ENCODE measurements at regions not wholly inside any gene's neighbourhood (a gene's known extent, or its start where the extent isn't known, plus 50 kb on each side); places are given as distances from the start of the nearest gene placed in this dataset.
A peak's percentile ranks its signal among the peaks of the same experiment; 100 is the strongest.

DNA sequence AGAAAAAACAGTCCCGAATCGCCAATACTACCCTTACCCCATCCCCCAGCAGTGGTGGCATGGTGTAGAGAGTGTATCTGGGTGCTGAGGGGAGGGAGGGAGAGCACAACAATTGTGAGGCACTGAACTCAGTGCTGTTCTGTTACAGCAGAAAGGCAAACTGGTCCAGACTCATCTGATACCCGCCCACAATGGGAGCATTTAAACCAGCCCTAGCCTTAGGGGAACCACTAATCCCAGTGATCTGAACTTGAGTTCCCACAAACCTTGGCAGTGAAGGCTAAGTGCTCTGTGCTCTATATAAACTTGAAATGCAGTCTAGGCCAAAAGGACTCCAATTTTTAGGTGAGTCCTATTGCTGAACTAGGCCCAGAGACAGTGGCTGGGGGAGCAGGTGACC lies 666.4 kb upstream of the PTCHD4 start:
- H3K4me3 ChIP-seq (ENCODE audit: low read depth, low read length), result no peak overlapping the region
- H3K27me3 ChIP-seq (ENCODE audit: control insufficient read depth, insufficient read depth, low read length), result no peaks in the 10 kb centered on the region
- H3K27ac ChIP-seq (ENCODE audit: low read depth, low read length), result no peak overlapping the region
- TF ChIP-seq, protein P1, sequence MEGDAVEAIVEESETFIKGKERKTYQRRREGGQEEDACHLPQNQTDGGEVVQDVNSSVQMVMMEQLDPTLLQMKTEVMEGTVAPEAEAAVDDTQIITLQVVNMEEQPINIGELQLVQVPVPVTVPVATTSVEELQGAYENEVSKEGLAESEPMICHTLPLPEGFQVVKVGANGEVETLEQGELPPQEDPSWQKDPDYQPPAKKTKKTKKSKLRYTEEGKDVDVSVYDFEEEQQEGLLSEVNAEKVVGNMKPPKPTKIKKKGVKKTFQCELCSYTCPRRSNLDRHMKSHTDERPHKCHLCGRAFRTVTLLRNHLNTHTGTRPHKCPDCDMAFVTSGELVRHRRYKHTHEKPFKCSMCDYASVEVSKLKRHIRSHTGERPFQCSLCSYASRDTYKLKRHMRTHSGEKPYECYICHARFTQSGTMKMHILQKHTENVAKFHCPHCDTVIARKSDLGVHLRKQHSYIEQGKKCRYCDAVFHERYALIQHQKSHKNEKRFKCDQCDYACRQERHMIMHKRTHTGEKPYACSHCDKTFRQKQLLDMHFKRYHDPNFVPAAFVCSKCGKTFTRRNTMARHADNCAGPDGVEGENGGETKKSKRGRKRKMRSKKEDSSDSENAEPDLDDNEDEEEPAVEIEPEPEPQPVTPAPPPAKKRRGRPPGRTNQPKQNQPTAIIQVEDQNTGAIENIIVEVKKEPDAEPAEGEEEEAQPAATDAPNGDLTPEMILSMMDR (IDR thresholded peaks at IDR 0.05; ENCODE audit: low read depth, low read length), result no peak
- H3K9me3 ChIP-seq (ENCODE audit: control insufficient read depth, insufficient read depth, low read length), result peaks cover 2% of the 10 kb centered on the region; the same call in 1 of the 2 replicates
- ChIA-PET CTCF (no interaction called here), POLR2A (no interaction called here)
- no peak for DNase-seq (ENCODE audit: low read depth, low spot score)

DNA sequence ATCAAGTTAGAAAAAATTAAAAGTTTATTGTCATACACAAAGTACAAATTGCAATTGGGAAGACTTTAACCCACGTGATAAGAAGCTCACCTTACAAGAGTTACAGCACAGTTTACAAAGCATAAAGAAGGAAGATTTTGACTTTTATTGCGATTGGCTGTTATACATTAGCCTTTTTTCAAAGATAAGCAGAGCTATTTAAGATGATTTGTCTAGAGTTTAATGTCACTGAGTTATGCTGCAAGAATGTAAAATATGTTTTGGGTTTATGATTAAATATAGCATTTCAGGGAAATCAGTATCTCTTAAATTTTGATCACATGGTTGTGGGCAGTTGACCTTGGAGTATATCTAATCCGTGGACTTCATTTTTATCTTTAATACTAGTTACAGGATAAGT lies 664.2 kb upstream of the PTCHD4 start:
- H3K4me3 ChIP-seq (ENCODE audit: low read depth, low read length), result no peak overlapping the region
- no peaks in the 10 kb centered on the region for H3K27me3 ChIP-seq (ENCODE audit: control insufficient read depth, insufficient read depth, low read length)
- TF ChIP-seq, protein P1 (IDR thresholded peaks at IDR 0.05; ENCODE audit: low read depth, low read length), result no peak
- no peak overlapping the region for H3K27ac ChIP-seq (ENCODE audit: low read depth, low read length)
- DNase-seq (ENCODE audit: low read depth, low spot score), result no peak
- 0 out of 2 replicates have a peak, but pooled peaks cover 2% of the 10 kb centered on the region for H3K9me3 ChIP-seq (ENCODE audit: control insufficient read depth, insufficient read depth, low read length)
- ChIA-PET CTCF (interaction anchor here (1.6 kb wide), 1 partner anchor 10 kb away, joined by 13 read pairs; no protein-coding TSS in a partner anchor), POLR2A (interaction anchor here (0.5 kb wide), 1 partner anchor 37 kb away, joined by 4 read pairs; no protein-coding TSS in a partner anchor)

DNA sequence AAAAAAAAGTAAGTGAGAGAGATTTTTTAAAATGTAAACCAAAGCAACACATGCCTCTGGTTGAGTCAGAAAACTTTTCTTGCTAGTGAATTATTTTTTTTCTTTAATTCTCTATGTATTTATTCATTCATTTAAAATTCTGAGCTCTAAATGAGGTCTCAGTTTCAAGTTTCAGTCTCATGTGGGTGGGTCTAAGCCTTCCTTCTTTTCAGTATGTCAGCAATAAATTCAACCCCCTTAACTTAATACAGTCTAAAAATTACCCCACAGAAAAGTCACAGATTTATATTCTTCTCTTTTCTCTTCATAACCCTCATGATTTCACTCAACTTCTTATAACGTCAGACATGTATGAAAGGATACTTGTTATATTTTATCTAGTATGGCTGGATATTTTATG lies 663.3 kb upstream of the PTCHD4 start:
- no peak for DNase-seq (ENCODE audit: low read depth, low spot score)
- no peak overlapping the region for H3K27ac ChIP-seq (ENCODE audit: low read depth, low read length)
- H3K27me3 ChIP-seq (ENCODE audit: control insufficient read depth, insufficient read depth, low read length), result no peaks in the 10 kb centered on the region
- ChIA-PET CTCF (interaction anchor here (0.7 to 1.6 kb wide), 2 partner anchors 9 kb away, joined by 3 to 13 read pairs; no protein-coding TSS in a partner anchor), POLR2A (no interaction called here)
- TF ChIP-seq, protein P1 (IDR thresholded peaks at IDR 0.05; ENCODE audit: low read depth, low read length), result no peak
- H3K9me3 ChIP-seq (ENCODE audit: control insufficient read depth, insufficient read depth, low read length), result 0 out of 2 replicates have a peak, but pooled peaks cover 2% of the 10 kb centered on the region
- no peak overlapping the region for H3K4me3 ChIP-seq (ENCODE audit: low read depth, low read length)

DNA sequence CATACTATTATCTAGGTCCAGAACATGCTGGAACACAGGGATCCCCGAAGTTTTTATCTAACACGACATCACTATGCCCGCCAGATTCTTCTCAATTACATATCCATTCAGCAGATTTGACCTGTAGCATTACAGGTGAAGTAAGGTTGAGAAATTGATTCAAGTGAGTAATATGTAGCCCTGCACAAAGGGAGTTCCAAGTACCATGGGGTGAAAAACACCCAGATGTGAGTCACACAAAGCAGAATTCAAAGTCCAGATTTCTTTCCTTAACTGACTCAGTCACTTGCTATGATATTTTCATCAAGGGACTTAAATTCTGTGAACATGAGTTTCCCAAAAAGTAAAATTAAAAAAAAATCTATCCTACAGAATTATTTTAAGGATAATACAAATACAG lies 655.4 kb upstream of the PTCHD4 start:
- CTCF ChIA-PET, result interaction anchor here (0.7 to 3.3 kb wide), 15 partner anchors 9 to 1136 kb away, joined by 3 to 36 read pairs (median 5); no protein-coding TSS in a partner anchor
- peak; percentile 29 for DNase-seq (ENCODE audit: low read depth, low spot score)
- no peaks in the 10 kb centered on the region for H3K27me3 ChIP-seq (ENCODE audit: control insufficient read depth, insufficient read depth, low read length)
- no peaks in the 10 kb centered on the region for H3K9me3 ChIP-seq (ENCODE audit: control insufficient read depth, insufficient read depth, low read length)
- POLR2A ChIA-PET, result no interaction called here
- H3K4me3 ChIP-seq (ENCODE audit: low read depth, low read length), result no peak overlapping the region
- H3K27ac ChIP-seq (ENCODE audit: low read depth, low read length), result no peak overlapping the region
- TF ChIP-seq, protein P1 (IDR thresholded peaks at IDR 0.05; ENCODE audit: low read depth, low read length), result no peak

DNA sequence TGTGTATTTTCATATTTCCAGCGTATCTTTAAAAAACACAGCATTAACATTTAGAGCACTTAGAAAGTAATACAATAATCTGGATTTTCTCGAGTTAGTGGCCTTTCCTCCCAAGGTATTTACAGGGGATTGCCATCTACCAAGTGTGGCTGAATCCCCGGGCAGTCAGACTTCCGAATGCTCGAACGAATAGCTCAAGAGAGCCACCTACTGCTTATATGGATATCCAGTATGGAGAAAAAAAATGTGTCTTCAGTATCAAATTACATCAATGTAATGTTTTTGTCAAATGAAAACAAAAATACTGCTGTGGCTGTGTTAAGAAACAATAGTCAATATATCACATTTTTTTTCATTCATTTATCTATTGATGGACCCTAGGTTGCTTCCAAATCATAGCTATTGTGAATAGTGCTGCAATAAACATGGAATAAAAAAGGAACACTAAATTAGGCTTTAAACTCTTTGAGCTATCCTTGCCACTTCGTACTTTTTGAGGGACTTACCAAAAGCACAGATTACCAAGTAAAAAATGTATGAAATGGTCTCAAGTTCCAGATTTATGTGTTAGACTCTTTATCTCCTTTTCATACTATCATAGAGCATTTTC lies 654.5 kb upstream of the PTCHD4 start:
- Histone ChIP-seq H3K9me3 (ENCODE audit: control insufficient read depth, insufficient read depth, low read length) (no peaks in the 10 kb centered on the region), H3K27ac (ENCODE audit: low read depth, low read length) (no peak overlapping the region), H3K27me3 (ENCODE audit: control insufficient read depth, insufficient read depth, low read length) (no peaks in the 10 kb centered on the region), H3K4me3 (ENCODE audit: low read depth, low read length) (no peak overlapping the region)
- ChIA-PET POLR2A (interaction anchor here (0.7 kb wide), 1 partner anchor 680 kb away, joined by 3 read pairs; no protein-coding TSS in a partner anchor), CTCF (interaction anchor here (0.6 to 3.3 kb wide), 38 partner anchors 8 to 1135 kb away, joined by 3 to 36 read pairs (median 4); no protein-coding TSS in a partner anchor)
- peak; percentile 44 for DNase-seq (ENCODE audit: low read depth, low spot score)
- TF ChIP-seq, protein P1 (IDR thresholded peaks at IDR 0.05; ENCODE audit: low read depth, low read length), result peak; percentile 74
